Neural cell (in vitro differentiated cells): ENCODE measurements at regions not wholly inside any gene's neighbourhood (a gene's known extent, or its start where the extent isn't known, plus 50 kb on each side); places are given as distances from the start of the nearest gene placed in this dataset.

Experiments used
- H2AFZ ChIP-seq: fragments of 200-600, 300-800 bp; sonication (generic), shearing (Covaris generic); 2 replicates; pipeline ENCODE4 v1.6.0; 2014; ENCODE audit warnings: low read depth, mild to moderate bottlenecking, antibody characterized with exemption, low read length, moderate library complexity
- H3F3A ChIP-seq: fragments of 200-600 bp; shearing (Covaris generic); 2 replicates; pipeline ENCODE4 v1.6.1; 2016; ENCODE audit warnings: mild to moderate bottlenecking, moderate library complexity, mixed read lengths, antibody characterized with exemption, low read length; ENCODE audit not compliant: insufficient read depth, poor library complexity, severe bottlenecking
- H3K27ac ChIP-seq: fragments of 200-600, 300-800 bp; sonication (generic), shearing (Covaris generic); 2 replicates; pipeline ENCODE4 v1.5.1; 2014; ENCODE audit warnings: mild to moderate bottlenecking, low read length, moderate library complexity
- H3K27me3 ChIP-seq: fragments of 300-800, 200-600 bp; sonication (generic), shearing (Covaris generic); 2 replicates; pipeline ENCODE4 v1.6.0; 2014; ENCODE audit warnings: mild to moderate bottlenecking, low read depth, low read length, moderate library complexity; ENCODE audit not compliant: insufficient read depth
- H3K36me3 ChIP-seq: fragments of 300-800, 200-600 bp; sonication (generic), shearing (Covaris generic); 2 replicates; pipeline ENCODE4 v1.5.1; 2014; ENCODE audit warnings: mild to moderate bottlenecking, antibody characterized with exemption, low read length, moderate library complexity; ENCODE audit not compliant: insufficient read depth
- H3K4me2 ChIP-seq: fragments of 300-800, 200-600 bp; sonication (generic), shearing (Covaris generic); 2 replicates; pipeline ENCODE4 v1.6.0; 2014; ENCODE audit warnings: mild to moderate bottlenecking, low read length
- H3K4me3 ChIP-seq: fragments of 300-800, 200-600 bp; sonication (generic), shearing (Covaris generic); 2 replicates; pipeline ENCODE4 v1.5.1; 2014; ENCODE audit warnings: mild to moderate bottlenecking, low read length, moderate library complexity
- H3K79me2 ChIP-seq: fragments of 200-600 bp; shearing (Covaris generic); replicated peaks from 2 replicates; pipeline ENCODE4 v1.6.0; 2014; ENCODE audit warnings: mild to moderate bottlenecking, low read length, moderate library complexity; ENCODE audit not compliant: insufficient read depth
- H3K9ac ChIP-seq: fragments of 300-800, 200-600 bp; sonication (generic), shearing (Covaris generic); 2 replicates; pipeline ENCODE4 v1.6.1; 2016; ENCODE audit warnings: mild to moderate bottlenecking, low read length, mixed read lengths
- H3K9me2 ChIP-seq: fragments of 200-600 bp; shearing (Covaris generic); 2 replicates; pipeline ENCODE4 v1.6.1; 2016; ENCODE audit warnings: mild to moderate bottlenecking, low read length, mixed read lengths; ENCODE audit not compliant: insufficient read depth
- H3K9me3 ChIP-seq: fragments of 200-600, 300-800 bp; sonication (generic), shearing (Covaris generic); 2 replicates; pipeline ENCODE4 v1.6.1; 2016; ENCODE audit warnings: mild to moderate bottlenecking, mixed run types, low read length, moderate library complexity, mixed read lengths
- H4K20me1 ChIP-seq: fragments of 200-600 bp; shearing (Covaris generic); 2 replicates; pipeline ENCODE4 v1.6.1; 2016; ENCODE audit warnings: mild to moderate bottlenecking, mixed run types; ENCODE audit not compliant: insufficient read depth
- CTCF ChIP-seq: fragments of 450-650 bp; IDR thresholded peaks from 2 replicates; pipeline ENCODE4 v1.5.1; 2014; ENCODE audit warnings: antibody characterized with exemption, mild to moderate bottlenecking, moderate library complexity; ENCODE audit not compliant: poor library complexity, severe bottlenecking
- EP300 ChIP-seq: fragments of 450-650 bp; conservative IDR thresholded peaks from 2 replicates; pipeline ENCODE4 v1.6.1; 2014; ENCODE audit warnings: antibody characterized with exemption, mild to moderate bottlenecking, moderate library complexity; ENCODE audit not compliant: poor library complexity, severe bottlenecking
- EZH2 ChIP-seq: fragments of 200-600, 300-800 bp; shearing (Covaris generic), sonication (generic); IDR thresholded peaks from 2 replicates; pipeline ENCODE4 v1.6.1; 2014; ENCODE audit warnings: antibody characterized with exemption, low read length, borderline replicate concordance, mild to moderate bottlenecking; ENCODE audit not compliant: insufficient read depth, poor library complexity, severe bottlenecking
- MXI1 ChIP-seq: fragments of 450-650 bp; conservative IDR thresholded peaks from 2 replicates; pipeline ENCODE4 v1.6.1; 2014; ENCODE audit warnings: antibody characterized with exemption, mild to moderate bottlenecking; ENCODE audit not compliant: poor library complexity, severe bottlenecking
- POLR2AphosphoS5 ChIP-seq: IDR thresholded peaks from 2 replicates; pipeline ENCODE4 v1.6.1; 2012
- RAD21 ChIP-seq: fragments of 450-650 bp; conservative IDR thresholded peaks from 2 replicates; pipeline ENCODE4 v1.6.1; 2014; ENCODE audit warnings: antibody characterized with exemption, mild to moderate bottlenecking, moderate library complexity
- SMC3 ChIP-seq: fragments of 450-650 bp; conservative IDR thresholded peaks from 2 replicates; pipeline ENCODE4 v1.6.1; 2014; ENCODE audit warnings: antibody characterized with exemption, mild to moderate bottlenecking, moderate library complexity; ENCODE audit not compliant: poor library complexity
- TAF1 ChIP-seq: IDR thresholded peaks from 2 replicates; pipeline ENCODE4 v1.6.1; 2012; ENCODE audit warnings: low read depth
- TF ChIP-seq, protein P1 (sequence below): IDR thresholded peaks from 2 replicates; pipeline ENCODE4 v1.6.1; 2012; ENCODE audit warnings: borderline replicate concordance

DNA sequence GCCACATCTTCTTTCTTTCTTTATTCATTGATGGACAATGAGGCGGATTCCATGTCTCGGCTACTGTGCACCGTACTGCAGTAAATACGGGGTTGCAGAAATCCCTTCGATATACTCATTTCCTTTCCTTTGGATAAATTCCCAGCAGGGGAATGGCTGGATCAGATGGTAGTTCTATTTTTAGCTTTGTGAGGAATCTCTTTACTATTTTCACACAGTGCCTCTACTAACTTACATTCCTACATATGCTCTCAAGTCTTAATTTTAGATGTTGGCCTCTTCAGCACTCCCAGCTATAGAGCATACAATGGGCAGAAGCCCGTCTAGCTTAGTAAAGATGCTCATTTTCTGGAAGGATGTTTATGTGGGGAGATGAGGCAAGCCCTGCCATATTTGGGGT, 317.4 kb downstream of the ASMT start:
- Histone ChIP-seq H3K9ac (no peak overlapping the region), H3K9me2 (no peaks in the 10 kb centered on the region), H4K20me1 (no peaks in the 10 kb centered on the region), H2AFZ (no peak overlapping the region), H3K79me2 (no peaks in the 10 kb centered on the region), H3K9me3 (no peaks in the 10 kb centered on the region), H3K27me3 (no peaks in the 10 kb centered on the region), H3K36me3 (no peaks in the 10 kb centered on the region), H3K4me3 (no peak overlapping the region), H3K4me2 (no peak overlapping the region), H3F3A (no peaks in the 10 kb centered on the region), H3K27ac (no peak overlapping the region)
- TF ChIP-seq POLR2AphosphoS5 = no peak
- no peak for TF ChIP-seq SMC3
- no peak for TF ChIP-seq RAD21
- no peak for TF ChIP-seq CTCF
- TF ChIP-seq EP300 = no peak
- no peak for TF ChIP-seq TAF1
- no peak for TF ChIP-seq EZH2

- Histone ChIP-seq H3K27ac (no peak overlapping the region), H3K9me2 (no peaks in the 10 kb centered on the region), H3K9me3 (no peaks in the 10 kb centered on the region), H3K36me3 (no peaks in the 10 kb centered on the region), H3K4me2 (no peak overlapping the region), H3F3A (no peaks in the 10 kb centered on the region), H4K20me1 (no peaks in the 10 kb centered on the region), H3K79me2 (no peaks in the 10 kb centered on the region), H2AFZ (no peak overlapping the region), H3K9ac (no peak overlapping the region), H3K4me3 (no peak overlapping the region), H3K27me3 (no peaks in the 10 kb centered on the region)
- TF ChIP-seq EP300 (no peak), EZH2 (no peak), SMC3 (no peak), CTCF (no peak), MXI1 (no peak), POLR2AphosphoS5 (no peak), TAF1 (no peak), RAD21 (no peak)
- TF ChIP-seq, protein P1, sequence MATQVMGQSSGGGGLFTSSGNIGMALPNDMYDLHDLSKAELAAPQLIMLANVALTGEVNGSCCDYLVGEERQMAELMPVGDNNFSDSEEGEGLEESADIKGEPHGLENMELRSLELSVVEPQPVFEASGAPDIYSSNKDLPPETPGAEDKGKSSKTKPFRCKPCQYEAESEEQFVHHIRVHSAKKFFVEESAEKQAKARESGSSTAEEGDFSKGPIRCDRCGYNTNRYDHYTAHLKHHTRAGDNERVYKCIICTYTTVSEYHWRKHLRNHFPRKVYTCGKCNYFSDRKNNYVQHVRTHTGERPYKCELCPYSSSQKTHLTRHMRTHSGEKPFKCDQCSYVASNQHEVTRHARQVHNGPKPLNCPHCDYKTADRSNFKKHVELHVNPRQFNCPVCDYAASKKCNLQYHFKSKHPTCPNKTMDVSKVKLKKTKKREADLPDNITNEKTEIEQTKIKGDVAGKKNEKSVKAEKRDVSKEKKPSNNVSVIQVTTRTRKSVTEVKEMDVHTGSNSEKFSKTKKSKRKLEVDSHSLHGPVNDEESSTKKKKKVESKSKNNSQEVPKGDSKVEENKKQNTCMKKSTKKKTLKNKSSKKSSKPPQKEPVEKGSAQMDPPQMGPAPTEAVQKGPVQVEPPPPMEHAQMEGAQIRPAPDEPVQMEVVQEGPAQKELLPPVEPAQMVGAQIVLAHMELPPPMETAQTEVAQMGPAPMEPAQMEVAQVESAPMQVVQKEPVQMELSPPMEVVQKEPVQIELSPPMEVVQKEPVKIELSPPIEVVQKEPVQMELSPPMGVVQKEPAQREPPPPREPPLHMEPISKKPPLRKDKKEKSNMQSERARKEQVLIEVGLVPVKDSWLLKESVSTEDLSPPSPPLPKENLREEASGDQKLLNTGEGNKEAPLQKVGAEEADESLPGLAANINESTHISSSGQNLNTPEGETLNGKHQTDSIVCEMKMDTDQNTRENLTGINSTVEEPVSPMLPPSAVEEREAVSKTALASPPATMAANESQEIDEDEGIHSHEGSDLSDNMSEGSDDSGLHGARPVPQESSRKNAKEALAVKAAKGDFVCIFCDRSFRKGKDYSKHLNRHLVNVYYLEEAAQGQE = no peak
Measured at GRCh38 chrX:1933964-1934363, 319.1 kb downstream of the ASMT start.
